LNCaP clone FGC (cell line): ENCODE measurements at regions not wholly inside any gene's neighbourhood (a gene's known extent, or its start where the extent isn't known, plus 50 kb on each side); places are given as distances from the start of the nearest gene placed in this dataset.

Experiments used
- DNase-seq: peaks from one replicate; pipeline ENCODE4 v3.0.0-alpha.2; 2011; ENCODE audit warnings: low read depth
- H3K4me3 ChIP-seq: 2 replicates; pipeline ENCODE4 v1.5.1; 2011; ENCODE audit warnings: mild to moderate bottlenecking, low read depth, low read length, control low read depth
- TF ChIP-seq, protein P1 (sequence below): IDR thresholded peaks from 2 replicates; pipeline ENCODE4 v1.5.1; 2012; ENCODE audit warnings: mild to moderate bottlenecking; ENCODE audit not compliant: control insufficient read depth, insufficient read depth; ENCODE audit errors: extremely low read depth

DNA sequence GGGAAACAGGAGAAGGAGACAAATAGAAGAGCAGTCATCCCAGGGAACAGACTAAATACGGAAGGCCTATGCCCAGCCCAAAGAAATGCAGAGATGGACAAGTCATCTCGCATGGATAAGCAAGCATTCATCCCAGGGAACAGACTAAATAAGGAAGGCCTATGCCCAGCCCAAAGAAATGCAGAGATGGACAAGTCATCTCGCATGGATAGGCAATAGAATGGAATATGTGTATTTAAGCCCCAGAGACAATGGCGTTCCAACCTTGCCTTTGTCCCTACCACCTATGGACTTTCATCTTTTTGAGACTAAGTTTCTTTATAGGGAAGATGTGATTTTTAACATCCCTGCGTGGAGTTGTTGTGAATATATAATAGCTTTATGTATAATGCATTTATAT is 242.2 kb upstream of the TNC start:
- TF ChIP-seq, protein P1, sequence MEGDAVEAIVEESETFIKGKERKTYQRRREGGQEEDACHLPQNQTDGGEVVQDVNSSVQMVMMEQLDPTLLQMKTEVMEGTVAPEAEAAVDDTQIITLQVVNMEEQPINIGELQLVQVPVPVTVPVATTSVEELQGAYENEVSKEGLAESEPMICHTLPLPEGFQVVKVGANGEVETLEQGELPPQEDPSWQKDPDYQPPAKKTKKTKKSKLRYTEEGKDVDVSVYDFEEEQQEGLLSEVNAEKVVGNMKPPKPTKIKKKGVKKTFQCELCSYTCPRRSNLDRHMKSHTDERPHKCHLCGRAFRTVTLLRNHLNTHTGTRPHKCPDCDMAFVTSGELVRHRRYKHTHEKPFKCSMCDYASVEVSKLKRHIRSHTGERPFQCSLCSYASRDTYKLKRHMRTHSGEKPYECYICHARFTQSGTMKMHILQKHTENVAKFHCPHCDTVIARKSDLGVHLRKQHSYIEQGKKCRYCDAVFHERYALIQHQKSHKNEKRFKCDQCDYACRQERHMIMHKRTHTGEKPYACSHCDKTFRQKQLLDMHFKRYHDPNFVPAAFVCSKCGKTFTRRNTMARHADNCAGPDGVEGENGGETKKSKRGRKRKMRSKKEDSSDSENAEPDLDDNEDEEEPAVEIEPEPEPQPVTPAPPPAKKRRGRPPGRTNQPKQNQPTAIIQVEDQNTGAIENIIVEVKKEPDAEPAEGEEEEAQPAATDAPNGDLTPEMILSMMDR, result no peak
- no peak for DNase-seq
- no peak overlapping the region for H3K4me3 ChIP-seq

DNA sequence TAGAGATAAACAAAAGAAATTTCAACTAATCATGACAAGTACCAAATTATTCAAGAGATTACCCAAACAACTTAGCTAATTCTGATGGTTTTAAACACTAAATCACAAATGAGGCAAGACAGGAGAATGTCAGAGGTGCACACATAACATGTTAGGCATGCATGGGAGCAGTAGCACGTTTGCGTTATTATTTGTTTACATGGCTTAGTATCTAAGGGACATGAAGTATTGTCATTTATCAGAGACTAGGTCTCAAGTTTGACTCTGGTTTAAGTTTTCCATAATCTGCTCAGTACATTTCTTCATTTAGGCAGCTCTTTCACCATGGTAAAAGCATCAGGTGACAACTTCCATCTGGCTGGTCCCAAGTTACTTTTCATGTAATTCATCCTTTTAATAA is 244.1 kb upstream of the TNC start:
- H3K4me3 ChIP-seq, result no peak overlapping the region
- TF ChIP-seq, protein P1, result no peak

DNA sequence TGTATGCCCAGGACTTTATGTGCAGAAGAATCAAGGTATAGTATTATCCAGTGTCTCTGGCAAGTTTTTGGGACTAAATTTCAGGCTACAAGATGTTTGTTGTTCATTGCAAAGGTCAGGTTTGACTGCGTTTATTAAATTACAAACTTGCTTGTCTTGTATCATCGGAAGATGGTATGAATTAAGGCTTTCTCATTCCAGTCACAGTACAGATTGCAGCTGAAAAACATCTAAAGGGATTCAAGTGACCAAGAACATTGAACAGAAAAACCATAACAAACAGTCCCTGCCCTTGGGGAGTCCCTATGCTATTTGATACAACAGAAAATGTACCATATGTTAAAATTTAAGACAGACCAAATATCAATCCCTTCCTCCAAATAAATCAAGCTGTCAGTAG is 244.7 kb upstream of the TNC start:
- no peak for DNase-seq
- no peak overlapping the region for H3K4me3 ChIP-seq
- TF ChIP-seq, protein P1, result no peak

More for the DNA sequence above, 244.1 kb upstream of the TNC start:
- DNase-seq, result no peak

DNA sequence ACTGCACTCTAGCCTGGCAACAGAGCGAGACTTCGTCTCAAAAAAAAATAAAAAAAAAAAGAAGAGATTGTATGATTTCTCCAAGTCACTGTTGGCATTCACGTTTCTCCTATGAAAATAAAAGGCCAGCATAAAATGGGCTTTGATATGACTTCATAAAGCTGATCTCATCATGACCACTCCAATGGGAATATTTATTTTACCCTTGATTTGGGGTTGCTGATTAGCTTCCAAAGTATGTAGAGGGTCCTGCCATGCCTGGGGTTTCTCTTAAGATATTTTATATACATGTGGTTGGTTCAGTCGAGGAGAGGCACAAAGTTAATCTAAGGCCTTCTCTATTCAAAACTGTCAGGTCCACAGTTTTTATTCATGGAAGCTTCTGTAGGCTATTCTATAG is 247.0 kb upstream of the TNC start:
- H3K4me3 ChIP-seq, result no peak overlapping the region
- DNase-seq, result no peak
- TF ChIP-seq, protein P1, result no peak

GRCh38 chr9:115367321-115367720 is 249.4 kb upstream of the TNC start:
- H3K4me3 ChIP-seq, result no peak overlapping the region
- TF ChIP-seq, protein P1, result no peak
- DNase-seq, result no peak

DNA sequence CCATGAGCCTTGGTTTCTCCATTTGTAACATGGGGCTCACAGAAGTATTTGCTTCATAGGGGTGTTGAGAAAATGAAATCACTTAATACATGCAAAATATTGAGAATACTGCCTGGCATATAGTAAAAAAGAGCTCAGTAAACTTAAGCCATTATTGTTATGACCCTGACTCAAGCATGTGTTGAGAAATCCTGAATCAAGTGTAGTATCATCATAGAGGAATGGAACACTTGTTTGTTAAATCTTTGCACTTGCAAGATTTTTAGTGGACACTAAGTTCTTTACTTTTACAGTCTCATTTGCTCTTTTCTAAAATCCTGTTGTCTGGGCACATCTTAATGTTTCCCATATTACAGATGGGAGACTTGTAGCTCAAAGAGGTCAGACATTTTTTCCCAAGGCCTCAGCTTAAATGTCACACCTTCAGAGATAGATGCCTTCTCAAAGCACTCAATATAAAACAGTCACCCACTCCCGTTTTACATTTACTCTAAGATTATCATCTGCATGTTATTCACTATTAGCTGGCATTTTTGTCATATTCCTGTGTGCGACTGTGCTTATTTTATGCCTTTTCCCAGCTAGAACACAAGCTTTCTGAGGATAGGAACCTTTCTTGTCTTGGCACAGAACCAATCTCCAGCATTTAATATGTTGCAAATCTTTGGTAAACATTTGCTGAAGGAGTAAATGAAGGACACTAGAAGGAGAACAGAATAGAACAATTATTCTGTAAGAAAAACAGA is 250.0 kb upstream of the TNC start:
- no peak for DNase-seq
- H3K4me3 ChIP-seq, result no peak overlapping the region
- TF ChIP-seq, protein P1, result no peak
